Adrenal gland (tissue), 5 donors: ENCODE measurements at regions not wholly inside any gene's neighbourhood (a gene's known extent, or its start where the extent isn't known, plus 50 kb on each side); places are given as distances from the start of the nearest gene placed in this dataset.

Source experiments
- POLR2A ChIP-seq, 2 donors: fragments of 450-650 bp; IDR thresholded peaks; one replicate each; pipeline ENCODE4 v1.6.1; 2017; ENCODE audit warnings: antibody characterized with exemption in 2 of 2, mild to moderate bottlenecking in 2 of 2, moderate library complexity in 1 of 2
- TF ChIP-seq, protein P1 (sequence below), 6 experiments: fragments of 450-650 bp in 4 of 6; fragments of 200-600 bp in 2 of 6; sonication (generic) in 1 of 6; IDR thresholded peaks; 1 replicate in 5 of 6; 2 replicates in 1 of 6; pipeline versions ENCODE4 v1.5.1 to v1.8.0; 2016 to 2021; ENCODE audit warnings: antibody characterized with exemption in 6 of 6, mild to moderate bottlenecking in 2 of 6, moderate library complexity in 1 of 6
- donor health status: DM: no; HTN: no; CAD: no.

DNA sequence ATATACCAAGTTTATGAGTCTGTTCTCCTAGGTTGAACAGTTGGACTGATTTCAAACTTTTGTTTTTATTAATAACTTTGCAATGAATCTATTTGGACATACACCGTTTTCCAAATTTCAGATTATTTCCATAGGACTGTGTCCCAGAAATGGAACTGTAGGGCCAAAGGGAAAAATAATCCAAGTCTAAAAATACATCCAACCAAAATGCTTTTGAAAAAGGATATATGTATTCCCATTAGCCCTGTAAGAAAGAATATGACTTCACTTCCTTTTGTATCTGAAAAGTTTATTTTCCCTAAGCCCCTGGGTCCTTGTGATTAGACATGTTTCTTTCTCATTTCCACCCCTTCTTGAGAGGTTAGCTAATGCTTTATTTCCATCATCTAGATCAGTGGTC, 434.2 kb upstream of the MKI67 start:
- TF ChIP-seq, protein P1, sequence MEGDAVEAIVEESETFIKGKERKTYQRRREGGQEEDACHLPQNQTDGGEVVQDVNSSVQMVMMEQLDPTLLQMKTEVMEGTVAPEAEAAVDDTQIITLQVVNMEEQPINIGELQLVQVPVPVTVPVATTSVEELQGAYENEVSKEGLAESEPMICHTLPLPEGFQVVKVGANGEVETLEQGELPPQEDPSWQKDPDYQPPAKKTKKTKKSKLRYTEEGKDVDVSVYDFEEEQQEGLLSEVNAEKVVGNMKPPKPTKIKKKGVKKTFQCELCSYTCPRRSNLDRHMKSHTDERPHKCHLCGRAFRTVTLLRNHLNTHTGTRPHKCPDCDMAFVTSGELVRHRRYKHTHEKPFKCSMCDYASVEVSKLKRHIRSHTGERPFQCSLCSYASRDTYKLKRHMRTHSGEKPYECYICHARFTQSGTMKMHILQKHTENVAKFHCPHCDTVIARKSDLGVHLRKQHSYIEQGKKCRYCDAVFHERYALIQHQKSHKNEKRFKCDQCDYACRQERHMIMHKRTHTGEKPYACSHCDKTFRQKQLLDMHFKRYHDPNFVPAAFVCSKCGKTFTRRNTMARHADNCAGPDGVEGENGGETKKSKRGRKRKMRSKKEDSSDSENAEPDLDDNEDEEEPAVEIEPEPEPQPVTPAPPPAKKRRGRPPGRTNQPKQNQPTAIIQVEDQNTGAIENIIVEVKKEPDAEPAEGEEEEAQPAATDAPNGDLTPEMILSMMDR (IDR thresholded peaks at IDR 0.05), result no peak
- TF ChIP-seq POLR2A (IDR thresholded peaks at IDR 0.05), result no peak
